HL-60 (cell line): ENCODE measurements at regions not wholly inside any gene's neighbourhood (a gene's known extent, or its start where the extent isn't known, plus 50 kb on each side); places are given as distances from the start of the nearest gene placed in this dataset.

Experiments
- GABPA ChIP-seq: IDR thresholded peaks from 2 replicates; pipeline ENCODE4 v1.6.1; 2012; ENCODE audit warnings: low read depth
- POLR2AphosphoS5 ChIP-seq: IDR thresholded peaks from 2 replicates; pipeline ENCODE4 v1.6.1; 2012; ENCODE audit warnings: low read depth
- TF ChIP-seq, protein P1 (sequence below): IDR thresholded peaks from one replicate; pipeline ENCODE4 v1.5.1; 2011; ENCODE audit warnings: low read length, control low read depth, inconsistent platforms; ENCODE audit not compliant: insufficient read depth
- TF ChIP-seq, protein P2 (sequence below): IDR thresholded peaks from 2 replicates; pipeline ENCODE4 v1.6.1; 2012; ENCODE audit warnings: low read depth; ENCODE audit not compliant: insufficient replicate concordance

DNA sequence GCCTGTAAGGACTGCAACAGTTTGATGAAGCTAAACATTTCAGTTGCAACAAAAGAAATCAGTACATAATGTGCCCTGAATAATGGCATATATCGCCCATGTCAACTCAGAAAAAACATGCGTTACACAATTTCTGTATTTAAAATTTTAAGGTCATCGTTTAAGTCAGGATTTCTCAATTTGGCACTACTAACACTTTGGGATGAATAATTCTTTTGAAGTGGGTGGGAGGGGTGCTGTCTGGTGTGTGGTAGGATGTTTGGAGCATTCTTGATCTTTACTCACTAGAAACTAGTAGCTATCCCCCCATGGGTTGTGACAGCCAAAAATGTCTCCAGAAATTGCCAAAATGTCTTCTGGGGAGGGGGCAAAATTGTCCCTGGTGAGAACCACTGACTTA lies 50.7 kb upstream of the CNTNAP4 start:
- TF ChIP-seq, protein P1, sequence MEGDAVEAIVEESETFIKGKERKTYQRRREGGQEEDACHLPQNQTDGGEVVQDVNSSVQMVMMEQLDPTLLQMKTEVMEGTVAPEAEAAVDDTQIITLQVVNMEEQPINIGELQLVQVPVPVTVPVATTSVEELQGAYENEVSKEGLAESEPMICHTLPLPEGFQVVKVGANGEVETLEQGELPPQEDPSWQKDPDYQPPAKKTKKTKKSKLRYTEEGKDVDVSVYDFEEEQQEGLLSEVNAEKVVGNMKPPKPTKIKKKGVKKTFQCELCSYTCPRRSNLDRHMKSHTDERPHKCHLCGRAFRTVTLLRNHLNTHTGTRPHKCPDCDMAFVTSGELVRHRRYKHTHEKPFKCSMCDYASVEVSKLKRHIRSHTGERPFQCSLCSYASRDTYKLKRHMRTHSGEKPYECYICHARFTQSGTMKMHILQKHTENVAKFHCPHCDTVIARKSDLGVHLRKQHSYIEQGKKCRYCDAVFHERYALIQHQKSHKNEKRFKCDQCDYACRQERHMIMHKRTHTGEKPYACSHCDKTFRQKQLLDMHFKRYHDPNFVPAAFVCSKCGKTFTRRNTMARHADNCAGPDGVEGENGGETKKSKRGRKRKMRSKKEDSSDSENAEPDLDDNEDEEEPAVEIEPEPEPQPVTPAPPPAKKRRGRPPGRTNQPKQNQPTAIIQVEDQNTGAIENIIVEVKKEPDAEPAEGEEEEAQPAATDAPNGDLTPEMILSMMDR = no peak
- TF ChIP-seq GABPA (no peak), POLR2AphosphoS5 (no peak)
- TF ChIP-seq, protein P2, sequence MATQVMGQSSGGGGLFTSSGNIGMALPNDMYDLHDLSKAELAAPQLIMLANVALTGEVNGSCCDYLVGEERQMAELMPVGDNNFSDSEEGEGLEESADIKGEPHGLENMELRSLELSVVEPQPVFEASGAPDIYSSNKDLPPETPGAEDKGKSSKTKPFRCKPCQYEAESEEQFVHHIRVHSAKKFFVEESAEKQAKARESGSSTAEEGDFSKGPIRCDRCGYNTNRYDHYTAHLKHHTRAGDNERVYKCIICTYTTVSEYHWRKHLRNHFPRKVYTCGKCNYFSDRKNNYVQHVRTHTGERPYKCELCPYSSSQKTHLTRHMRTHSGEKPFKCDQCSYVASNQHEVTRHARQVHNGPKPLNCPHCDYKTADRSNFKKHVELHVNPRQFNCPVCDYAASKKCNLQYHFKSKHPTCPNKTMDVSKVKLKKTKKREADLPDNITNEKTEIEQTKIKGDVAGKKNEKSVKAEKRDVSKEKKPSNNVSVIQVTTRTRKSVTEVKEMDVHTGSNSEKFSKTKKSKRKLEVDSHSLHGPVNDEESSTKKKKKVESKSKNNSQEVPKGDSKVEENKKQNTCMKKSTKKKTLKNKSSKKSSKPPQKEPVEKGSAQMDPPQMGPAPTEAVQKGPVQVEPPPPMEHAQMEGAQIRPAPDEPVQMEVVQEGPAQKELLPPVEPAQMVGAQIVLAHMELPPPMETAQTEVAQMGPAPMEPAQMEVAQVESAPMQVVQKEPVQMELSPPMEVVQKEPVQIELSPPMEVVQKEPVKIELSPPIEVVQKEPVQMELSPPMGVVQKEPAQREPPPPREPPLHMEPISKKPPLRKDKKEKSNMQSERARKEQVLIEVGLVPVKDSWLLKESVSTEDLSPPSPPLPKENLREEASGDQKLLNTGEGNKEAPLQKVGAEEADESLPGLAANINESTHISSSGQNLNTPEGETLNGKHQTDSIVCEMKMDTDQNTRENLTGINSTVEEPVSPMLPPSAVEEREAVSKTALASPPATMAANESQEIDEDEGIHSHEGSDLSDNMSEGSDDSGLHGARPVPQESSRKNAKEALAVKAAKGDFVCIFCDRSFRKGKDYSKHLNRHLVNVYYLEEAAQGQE = no peak
